ENCODE measurements at regions not wholly inside any gene's neighbourhood (a gene's known extent, or its start where the extent isn't known, plus 50 kb on each side); places are given as distances from the start of the nearest gene placed in this dataset.

DNA sequence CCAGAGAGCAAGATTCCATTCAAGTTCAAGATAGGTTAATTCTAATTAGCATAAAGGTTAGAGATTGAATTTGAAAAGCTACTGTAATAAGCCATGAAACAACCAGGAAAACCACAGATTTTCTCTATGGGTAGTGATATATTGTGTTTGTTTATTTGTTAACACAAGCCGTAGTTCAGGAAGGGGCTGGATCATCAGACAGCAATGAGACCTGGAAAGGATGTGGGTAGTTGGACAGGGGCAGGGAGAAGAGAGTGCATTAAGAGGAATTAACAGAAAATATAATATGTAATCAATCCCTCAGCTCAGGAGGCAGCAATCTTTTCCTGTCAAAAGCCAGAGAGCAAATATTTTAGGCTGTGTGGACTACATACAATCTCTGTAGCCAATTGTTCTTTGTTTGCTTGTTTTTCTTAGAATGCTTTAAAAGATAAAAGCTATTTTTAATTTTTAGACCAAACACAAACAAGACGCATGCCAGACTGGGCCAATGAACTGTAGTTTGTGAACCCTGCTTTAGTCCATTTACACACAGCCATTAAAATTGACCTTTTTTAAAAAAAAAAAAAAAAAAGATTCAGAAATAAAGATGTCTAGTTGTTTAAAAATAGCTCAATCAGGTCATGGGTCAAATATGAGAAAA is 398.7 kb upstream of the MARCKS start:
- H3K4me3 ChIP-seq (ENCODE audit: low read depth, low read length): no peak overlapping the region
- TF ChIP-seq CTCF (IDR thresholded peaks at IDR 0.05; ENCODE audit: insufficient read depth, low read depth, low read length): no peak
- peak; percentile 41 for DNase-seq (ENCODE audit: low read depth)

DNA sequence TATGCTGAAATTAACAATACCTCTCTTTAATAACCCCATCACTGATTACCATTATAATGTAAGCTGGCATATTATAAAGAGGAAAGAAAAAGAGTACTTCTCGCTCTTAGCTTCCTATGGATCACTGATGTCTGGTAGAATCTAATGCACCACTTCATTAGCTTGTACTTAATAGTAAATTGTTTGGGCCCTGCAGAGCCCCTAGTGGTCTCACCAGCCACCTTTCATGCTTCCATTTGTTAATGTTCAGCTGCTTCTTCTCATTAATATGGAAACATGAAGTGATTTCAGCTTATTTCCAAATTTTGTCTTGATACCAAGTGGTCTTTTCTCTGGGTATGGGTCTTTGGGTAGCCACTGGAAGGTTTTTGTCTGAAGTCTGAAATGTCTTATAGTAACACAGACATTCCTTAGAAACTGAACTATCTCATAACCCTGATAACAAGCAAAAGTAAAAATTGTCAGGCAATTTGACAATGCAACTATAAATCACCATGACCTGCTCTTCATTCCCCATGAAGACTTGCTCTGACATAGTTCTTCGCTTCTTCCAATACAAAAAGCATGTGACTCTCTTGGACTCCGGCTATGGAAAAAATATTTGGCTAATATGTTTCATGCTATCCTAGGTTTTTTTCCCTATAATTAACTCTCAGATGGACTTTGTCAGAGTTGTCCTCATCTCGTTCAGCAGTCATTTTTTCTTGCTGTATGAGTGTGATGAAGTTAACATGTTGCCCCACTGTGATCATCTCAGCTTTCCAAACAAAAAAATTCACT is 395.8 kb upstream of the MARCKS start:
- TF ChIP-seq CTCF (IDR thresholded peaks at IDR 0.05; ENCODE audit: insufficient read depth, low read depth, low read length): peak; percentile 32
- no peak overlapping the region for H3K4me3 ChIP-seq (ENCODE audit: low read depth, low read length)
- no peak for DNase-seq (ENCODE audit: low read depth)

DNA sequence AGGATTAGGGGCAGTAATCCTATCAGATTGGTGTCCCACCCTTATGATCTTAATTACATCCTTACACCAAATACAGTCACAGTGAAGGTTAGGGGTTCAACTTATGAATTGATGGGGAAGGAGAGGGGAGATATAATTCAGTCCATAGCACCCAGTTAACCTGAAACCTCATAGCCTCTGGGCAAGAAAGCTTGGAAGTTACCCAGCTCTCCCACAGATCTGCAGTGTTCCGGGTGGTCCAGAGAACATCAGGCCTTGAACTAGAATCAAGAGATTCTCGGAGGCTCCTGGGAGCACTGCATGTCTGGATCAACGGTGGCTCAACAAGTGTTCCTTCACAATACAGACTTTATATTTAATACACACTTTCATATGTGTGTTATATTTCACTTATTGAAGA is 392.6 kb upstream of the MARCKS start:
- DNase-seq (ENCODE audit: low read depth): no peak
- H3K4me3 ChIP-seq (ENCODE audit: low read depth, low read length): no peak overlapping the region
- no peak for TF ChIP-seq CTCF (IDR thresholded peaks at IDR 0.05; ENCODE audit: insufficient read depth, low read depth, low read length)

DNA sequence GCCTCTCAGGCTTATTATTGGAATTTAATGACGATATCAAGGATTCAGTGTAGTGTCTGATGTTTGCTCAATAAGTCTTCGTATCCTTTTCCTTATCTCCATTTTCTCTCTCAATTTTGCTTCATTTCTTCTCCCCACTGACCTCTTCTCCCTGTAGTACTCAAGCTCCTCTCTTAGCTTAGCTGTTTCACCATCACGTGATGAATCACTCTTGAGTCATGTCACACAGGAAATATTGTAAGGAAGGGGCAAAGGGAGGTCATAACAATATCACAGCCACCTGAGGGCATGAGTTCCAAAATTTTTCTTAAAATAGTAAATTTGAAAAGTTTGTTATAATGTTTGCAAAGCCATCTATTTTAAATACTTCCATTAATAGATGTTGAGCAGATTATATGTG is 392.2 kb upstream of the MARCKS start:
- TF ChIP-seq CTCF (IDR thresholded peaks at IDR 0.05; ENCODE audit: insufficient read depth, low read depth, low read length): no peak
- DNase-seq (ENCODE audit: low read depth): peak; percentile 50
- no peak overlapping the region for H3K4me3 ChIP-seq (ENCODE audit: low read depth, low read length)

- H3K4me3 ChIP-seq (ENCODE audit: low read depth, low read length): no peak overlapping the region
- no peak for DNase-seq (ENCODE audit: low read depth)
- TF ChIP-seq CTCF (IDR thresholded peaks at IDR 0.05; ENCODE audit: insufficient read depth, low read depth, low read length): no peak
These were observed 390.6 kb upstream of the MARCKS start for GRCh38 chr6:113466526-113466925.

GRCh38 chr6:113475392-113475791 is 381.8 kb upstream of the MARCKS start:
- TF ChIP-seq CTCF (IDR thresholded peaks at IDR 0.05; ENCODE audit: insufficient read depth, low read depth, low read length): no peak
- DNase-seq (ENCODE audit: low read depth): no peak
- H3K4me3 ChIP-seq (ENCODE audit: low read depth, low read length): no peak overlapping the region

Measured in fibroblast of villous mesenchyme (primary cell).